ENCODE measurements at regions not wholly inside any gene's neighbourhood (a gene's known extent, or its start where the extent isn't known, plus 50 kb on each side); places are given as distances from the start of the nearest gene placed in this dataset.

DNA sequence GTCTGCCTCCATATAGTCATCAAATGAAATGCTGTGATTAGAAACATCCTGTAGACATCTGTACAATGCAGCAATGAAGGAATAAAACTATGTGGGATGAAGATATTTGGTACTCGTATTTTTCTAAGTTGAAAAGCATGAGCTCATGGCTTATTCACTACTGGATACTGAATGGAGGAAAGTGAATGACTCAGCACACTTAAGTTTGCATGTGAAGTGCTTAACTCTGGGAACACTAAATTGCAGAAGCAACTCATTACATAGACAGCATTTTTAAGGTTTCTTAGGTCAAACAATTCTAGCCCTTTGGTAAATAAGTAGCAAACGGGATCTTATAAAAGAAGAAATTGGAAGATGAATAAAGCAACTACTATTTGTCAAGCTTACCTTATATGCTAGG is 429.0 kb upstream of the MIR17HG start:
- H3K4me3 Mint-ChIP-seq, result no peak overlapping the region
- H3K27ac ChIP-seq (ENCODE audit: insufficient read depth, low read length, poor library complexity, severe bottlenecking), result no peak overlapping the region
- peaks cover 2 to 22% (median 8%) of the 10 kb centered on the region in 7 donors for H3K9me3 Mint-ChIP-seq
- no peak overlapping the region for H3K4me3 ChIP-seq (ENCODE audit: low read depth, low read length)
- no peak overlapping the region for H3K27ac Mint-ChIP-seq
- no peaks in the 10 kb centered on the region for H3K36me3 Mint-ChIP-seq
- H3K27me3 ChIP-seq (ENCODE audit: control insufficient read depth, insufficient read depth, low read length), result no peaks in the 10 kb centered on the region
- no peaks in the 10 kb centered on the region for H3K36me3 ChIP-seq (ENCODE audit: control insufficient read depth, insufficient read depth, low read length)
- no peaks in the 10 kb centered on the region for H3K9me3 ChIP-seq (ENCODE audit: control insufficient read depth in 2 of 2, low read length in 2 of 2)
- no peak for DNase-seq
- no peak for ATAC-seq (ENCODE audit: low read depth in 2 of 2)
- no peaks in the 10 kb centered on the region for H3K4me1 Mint-ChIP-seq
- H3K4me1 ChIP-seq (ENCODE audit: control insufficient read depth, insufficient read depth, low read length, poor library complexity, severe bottlenecking), result no peaks in the 10 kb centered on the region
- H3K27me3 Mint-ChIP-seq, result no peaks in the 10 kb centered on the region

DNA sequence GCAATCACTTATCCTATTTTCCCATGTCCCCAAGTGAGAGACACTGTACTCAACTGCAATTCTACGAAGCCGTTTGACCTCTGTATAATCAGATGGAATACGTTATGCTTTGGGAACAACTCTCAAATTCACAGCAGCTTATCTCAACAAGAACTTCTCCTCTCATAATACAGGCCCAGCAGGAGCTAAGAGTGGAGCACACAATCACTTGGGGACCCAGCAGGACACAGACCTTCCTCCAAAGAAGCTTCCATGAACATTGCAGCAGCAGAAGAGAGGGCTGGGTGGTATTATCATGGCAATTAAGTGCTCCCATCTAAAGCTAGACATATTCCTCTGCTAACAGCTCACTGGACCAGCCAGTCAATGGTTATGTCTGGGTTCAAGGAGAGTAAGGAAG is 428.3 kb upstream of the MIR17HG start:
- no peak overlapping the region for H3K27ac ChIP-seq (ENCODE audit: insufficient read depth, low read length, poor library complexity, severe bottlenecking)
- ATAC-seq (ENCODE audit: low read depth in 2 of 2) (no peak), DNase-seq (no peak)
- no peak overlapping the region for H3K27ac Mint-ChIP-seq
- no peak overlapping the region for H3K4me3 ChIP-seq (ENCODE audit: low read depth, low read length)
- no peaks in the 10 kb centered on the region for H3K9me3 ChIP-seq (ENCODE audit: control insufficient read depth in 2 of 2, low read length in 2 of 2)
- H3K9me3 Mint-ChIP-seq, result peaks cover 2 to 22% (median 8%) of the 10 kb centered on the region in 7 donors
- no peaks in the 10 kb centered on the region for H3K36me3 Mint-ChIP-seq
- H3K4me1 Mint-ChIP-seq, result no peaks in the 10 kb centered on the region
- H3K4me1 ChIP-seq (ENCODE audit: control insufficient read depth, insufficient read depth, low read length, poor library complexity, severe bottlenecking), result no peaks in the 10 kb centered on the region
- H3K27me3 ChIP-seq (ENCODE audit: control insufficient read depth, insufficient read depth, low read length), result no peaks in the 10 kb centered on the region
- H3K36me3 ChIP-seq (ENCODE audit: control insufficient read depth, insufficient read depth, low read length), result no peaks in the 10 kb centered on the region
- H3K4me3 Mint-ChIP-seq, result no peak overlapping the region
- no peaks in the 10 kb centered on the region for H3K27me3 Mint-ChIP-seq

DNA sequence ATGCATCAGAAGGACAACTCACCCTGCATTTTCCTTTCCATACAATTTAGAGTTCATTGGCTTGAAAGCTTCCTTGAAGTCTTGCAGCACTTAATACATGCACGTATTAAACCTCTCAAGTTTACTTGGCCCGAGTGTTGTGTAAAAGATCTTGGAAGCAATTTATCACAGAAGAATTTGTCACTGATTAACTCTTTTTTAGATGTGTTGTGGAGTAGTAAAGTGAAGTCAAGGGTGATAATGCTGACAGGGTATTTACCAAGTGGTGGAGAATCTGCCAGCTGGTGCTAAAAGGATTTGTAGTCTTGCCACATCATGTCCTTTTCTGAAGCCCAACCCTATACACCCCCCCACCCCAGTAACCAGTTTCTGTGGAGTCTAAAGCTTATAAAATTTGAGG is 421.0 kb upstream of the MIR17HG start:
- no peaks in the 10 kb centered on the region for H3K4me1 Mint-ChIP-seq
- ATAC-seq (ENCODE audit: low read depth in 2 of 2) (no peak), DNase-seq (no peak)
- H3K36me3 Mint-ChIP-seq, result no peaks in the 10 kb centered on the region
- H3K4me3 Mint-ChIP-seq, result no peak overlapping the region
- H3K27me3 Mint-ChIP-seq, result no peaks in the 10 kb centered on the region
- Histone ChIP-seq H3K9me3 (ENCODE audit: control insufficient read depth in 2 of 2, low read length in 2 of 2) (no peaks in the 10 kb centered on the region), H3K4me3 (ENCODE audit: low read depth, low read length) (no peak overlapping the region), H3K4me1 (ENCODE audit: control insufficient read depth, insufficient read depth, low read length, poor library complexity, severe bottlenecking) (no peaks in the 10 kb centered on the region), H3K27ac (ENCODE audit: insufficient read depth, low read length, poor library complexity, severe bottlenecking) (no peak overlapping the region), H3K36me3 (ENCODE audit: control insufficient read depth, insufficient read depth, low read length) (no peaks in the 10 kb centered on the region), H3K27me3 (ENCODE audit: control insufficient read depth, insufficient read depth, low read length) (no peaks in the 10 kb centered on the region)
- no peak overlapping the region for H3K27ac Mint-ChIP-seq
- H3K9me3 Mint-ChIP-seq, result peaks cover 2 to 21% (median 8%) of the 10 kb centered on the region in 7 donors

DNA sequence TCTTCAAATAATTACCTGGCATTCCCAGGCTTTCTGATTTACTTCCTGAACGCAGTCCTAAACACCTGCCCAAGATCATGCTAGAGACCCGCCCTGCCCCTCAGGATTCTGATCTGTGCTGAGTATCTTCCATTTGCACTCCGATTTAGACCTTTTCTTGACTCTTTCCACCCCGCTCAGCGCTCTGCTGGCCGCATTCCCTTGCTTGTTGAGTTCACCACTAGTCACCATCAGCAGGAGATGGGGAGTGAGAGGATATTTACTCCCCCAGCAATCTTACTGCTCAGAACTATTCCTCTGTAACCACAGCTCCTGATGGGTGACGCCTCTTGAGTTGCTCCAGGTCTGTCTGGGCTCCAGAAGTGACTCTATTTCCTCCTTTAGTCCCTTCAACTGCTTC is 419.4 kb upstream of the MIR17HG start:
- Mint-ChIP-seq H3K36me3 (no peaks in the 10 kb centered on the region), H3K27ac (no peak overlapping the region), H3K4me3 (no peak overlapping the region), H3K9me3 (peaks cover 2 to 26% (median 8%) of the 10 kb centered on the region in 7 donors), H3K27me3 (no peaks in the 10 kb centered on the region), H3K4me1 (no peaks in the 10 kb centered on the region)
- Histone ChIP-seq H3K4me1 (ENCODE audit: control insufficient read depth, insufficient read depth, low read length, poor library complexity, severe bottlenecking) (no peaks in the 10 kb centered on the region), H3K27ac (ENCODE audit: insufficient read depth, low read length, poor library complexity, severe bottlenecking) (no peak overlapping the region), H3K36me3 (ENCODE audit: control insufficient read depth, insufficient read depth, low read length) (no peaks in the 10 kb centered on the region), H3K27me3 (ENCODE audit: control insufficient read depth, insufficient read depth, low read length) (no peaks in the 10 kb centered on the region), H3K9me3 (ENCODE audit: control insufficient read depth in 2 of 2, low read length in 2 of 2) (no peaks in the 10 kb centered on the region), H3K4me3 (ENCODE audit: low read depth, low read length) (no peak overlapping the region)
- DNase-seq (no peak), ATAC-seq (ENCODE audit: low read depth in 2 of 2) (no peak)

DNA sequence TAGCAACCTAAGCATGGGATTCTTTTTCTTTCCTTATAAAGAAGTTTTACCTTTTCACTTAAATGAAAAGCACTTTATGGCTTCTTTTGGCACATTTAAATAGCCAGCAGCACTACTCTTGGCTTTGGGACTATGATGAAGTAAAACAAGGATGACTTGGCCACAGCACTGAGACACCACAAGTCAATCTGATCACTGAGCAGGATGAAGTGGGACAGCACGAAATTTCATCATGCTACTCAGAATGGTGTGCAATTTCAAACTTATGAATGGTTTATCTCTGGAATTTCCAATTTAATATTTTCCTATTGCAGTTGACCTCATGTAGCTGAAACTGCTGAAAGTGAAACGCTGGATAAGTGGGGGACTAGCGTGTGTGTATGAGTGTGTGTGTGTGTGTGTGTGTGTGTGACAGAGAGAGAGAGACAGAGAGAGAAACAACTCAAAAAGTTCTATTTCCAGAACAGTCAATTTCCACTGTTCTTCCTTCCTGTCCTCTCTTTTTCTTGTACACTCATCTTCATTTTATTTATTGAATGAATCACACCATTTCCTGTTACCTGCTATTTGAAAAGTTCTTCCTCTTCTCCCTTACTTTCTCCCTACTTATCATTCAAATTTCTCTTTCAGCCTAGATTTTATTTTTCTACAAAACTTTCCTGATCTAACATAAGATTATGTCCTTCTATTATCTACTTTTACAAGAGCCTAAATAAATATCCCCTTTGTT is 414.2 kb upstream of the MIR17HG start:
- DNase-seq (no peak), ATAC-seq (ENCODE audit: low read depth in 2 of 2) (no peak)
- H3K27me3 ChIP-seq (ENCODE audit: control insufficient read depth, insufficient read depth, low read length), result no peaks in the 10 kb centered on the region
- no peaks in the 10 kb centered on the region for H3K36me3 ChIP-seq (ENCODE audit: control insufficient read depth, insufficient read depth, low read length)
- no peaks in the 10 kb centered on the region for H3K4me1 Mint-ChIP-seq
- no peak overlapping the region for H3K4me3 ChIP-seq (ENCODE audit: low read depth, low read length)
- H3K27me3 Mint-ChIP-seq, result no peaks in the 10 kb centered on the region
- peaks cover 2 to 34% (median 12%) of the 10 kb centered on the region in 7 donors for H3K9me3 Mint-ChIP-seq
- no peaks in the 10 kb centered on the region for H3K9me3 ChIP-seq (ENCODE audit: control insufficient read depth in 2 of 2, low read length in 2 of 2)
- H3K4me1 ChIP-seq (ENCODE audit: control insufficient read depth, insufficient read depth, low read length, poor library complexity, severe bottlenecking), result no peaks in the 10 kb centered on the region
- no peaks in the 10 kb centered on the region for H3K36me3 Mint-ChIP-seq
- no peak overlapping the region for H3K4me3 Mint-ChIP-seq
- H3K27ac ChIP-seq (ENCODE audit: insufficient read depth, low read length, poor library complexity, severe bottlenecking), result no peak overlapping the region
- H3K27ac Mint-ChIP-seq, result no peak overlapping the region

DNA sequence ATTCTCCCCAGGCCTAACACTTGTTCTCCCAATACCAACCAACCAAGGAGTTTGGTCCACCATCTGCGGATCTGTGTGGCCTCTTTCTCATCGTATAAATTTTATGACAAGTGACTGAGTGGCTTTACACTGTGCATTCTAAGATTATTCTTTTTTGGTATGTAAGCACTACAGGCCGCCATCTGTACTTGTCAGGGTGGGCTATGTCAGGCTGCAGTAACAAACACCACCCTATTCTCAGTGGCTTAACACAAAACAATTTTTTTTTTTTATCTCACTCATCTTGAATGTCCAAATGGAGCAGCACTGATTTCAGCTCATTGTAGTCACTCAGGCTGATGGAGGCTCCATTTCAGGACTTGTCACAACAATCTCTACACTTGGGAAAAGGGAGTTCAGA is 412.7 kb upstream of the MIR17HG start:
- no peak overlapping the region for H3K4me3 ChIP-seq (ENCODE audit: low read depth, low read length)
- Mint-ChIP-seq H3K36me3 (no peaks in the 10 kb centered on the region), H3K27ac (no peak overlapping the region), H3K4me3 (no peak overlapping the region), H3K27me3 (no peaks in the 10 kb centered on the region), H3K4me1 (no peaks in the 10 kb centered on the region), H3K9me3 (peaks cover 0 to 26% (median 8%) of the 10 kb centered on the region in 7 donors)
- H3K4me1 ChIP-seq (ENCODE audit: control insufficient read depth, insufficient read depth, low read length, poor library complexity, severe bottlenecking), result no peaks in the 10 kb centered on the region
- DNase-seq (no peak), ATAC-seq (ENCODE audit: low read depth in 2 of 2) (no peak)
- no peaks in the 10 kb centered on the region for H3K27me3 ChIP-seq (ENCODE audit: control insufficient read depth, insufficient read depth, low read length)
- no peak overlapping the region for H3K27ac ChIP-seq (ENCODE audit: insufficient read depth, low read length, poor library complexity, severe bottlenecking)
- H3K9me3 ChIP-seq (ENCODE audit: control insufficient read depth in 2 of 2, low read length in 2 of 2), result no peaks in the 10 kb centered on the region
- no peaks in the 10 kb centered on the region for H3K36me3 ChIP-seq (ENCODE audit: control insufficient read depth, insufficient read depth, low read length)

DNA sequence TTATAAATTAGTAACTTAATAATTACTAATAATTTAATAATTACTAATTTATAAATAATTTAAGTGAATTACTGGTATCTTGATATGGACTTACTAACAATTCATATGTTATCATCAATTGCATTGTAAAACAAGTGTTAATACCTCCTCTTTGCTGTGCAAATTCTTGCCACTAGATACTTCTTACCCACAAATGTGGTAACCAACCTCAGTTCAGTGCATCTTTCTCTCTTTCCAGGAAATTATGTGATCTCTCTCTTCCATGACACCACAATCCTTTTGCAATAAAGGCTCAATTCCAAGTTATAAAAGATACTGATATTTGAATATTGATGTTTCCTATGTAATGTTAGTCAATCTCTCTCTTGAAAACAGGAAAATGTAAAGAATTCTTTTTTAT is 408.6 kb upstream of the MIR17HG start:
- no peaks in the 10 kb centered on the region for H3K27me3 Mint-ChIP-seq
- no peak overlapping the region for H3K4me3 Mint-ChIP-seq
- Histone ChIP-seq H3K4me3 (ENCODE audit: low read depth, low read length) (no peak overlapping the region), H3K27ac (ENCODE audit: insufficient read depth, low read length, poor library complexity, severe bottlenecking) (no peak overlapping the region), H3K36me3 (ENCODE audit: control insufficient read depth, insufficient read depth, low read length) (no peaks in the 10 kb centered on the region), H3K9me3 (ENCODE audit: control insufficient read depth in 2 of 2, low read length in 2 of 2) (no peaks in the 10 kb centered on the region), H3K4me1 (ENCODE audit: control insufficient read depth, insufficient read depth, low read length, poor library complexity, severe bottlenecking) (no peaks in the 10 kb centered on the region), H3K27me3 (ENCODE audit: control insufficient read depth, insufficient read depth, low read length) (no peaks in the 10 kb centered on the region)
- no peak overlapping the region for H3K27ac Mint-ChIP-seq
- peaks cover 0 to 22% (median 3%) of the 10 kb centered on the region in 7 donors for H3K9me3 Mint-ChIP-seq
- no peak for ATAC-seq (ENCODE audit: low read depth in 2 of 2)
- no peak for DNase-seq
- H3K4me1 Mint-ChIP-seq, result no peaks in the 10 kb centered on the region
- H3K36me3 Mint-ChIP-seq, result no peaks in the 10 kb centered on the region

DNA sequence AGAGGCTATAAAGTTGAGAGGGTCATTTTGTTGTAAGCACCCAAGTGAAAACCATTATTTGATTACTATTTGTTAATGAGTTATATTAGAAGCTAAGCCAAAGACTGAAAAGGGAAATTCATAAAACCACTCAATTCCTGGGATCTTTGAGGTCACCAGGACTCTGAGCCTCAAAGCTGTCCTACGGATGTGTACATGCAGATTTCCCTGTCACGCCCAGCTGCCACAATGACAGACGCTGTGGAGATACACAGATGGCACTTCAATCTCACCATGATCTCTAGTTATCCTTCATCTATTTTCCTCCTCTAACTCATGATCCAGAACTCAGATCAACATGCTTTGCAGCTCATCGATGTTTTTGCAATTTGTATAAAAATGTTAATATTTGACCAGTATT is 403.5 kb upstream of the MIR17HG start:
- no peak overlapping the region for H3K27ac ChIP-seq (ENCODE audit: insufficient read depth, low read length, poor library complexity, severe bottlenecking)
- Mint-ChIP-seq H3K27me3 (no peaks in the 10 kb centered on the region), H3K27ac (no peak overlapping the region), H3K9me3 (peaks cover 0 to 21% (median 5%) of the 10 kb centered on the region in 7 donors), H3K4me3 (no peak overlapping the region), H3K36me3 (no peaks in the 10 kb centered on the region), H3K4me1 (no peaks in the 10 kb centered on the region)
- H3K36me3 ChIP-seq (ENCODE audit: control insufficient read depth, insufficient read depth, low read length), result no peaks in the 10 kb centered on the region
- no peak for DNase-seq
- H3K27me3 ChIP-seq (ENCODE audit: control insufficient read depth, insufficient read depth, low read length), result no peaks in the 10 kb centered on the region
- ATAC-seq (ENCODE audit: low read depth in 2 of 2), result no peak
- peaks cover 2 to 12% of the 10 kb centered on the region in 2 experiments for H3K9me3 ChIP-seq (ENCODE audit: control insufficient read depth in 2 of 2, low read length in 2 of 2)
- H3K4me1 ChIP-seq (ENCODE audit: control insufficient read depth, insufficient read depth, low read length, poor library complexity, severe bottlenecking), result no peaks in the 10 kb centered on the region
- no peak overlapping the region for H3K4me3 ChIP-seq (ENCODE audit: low read depth, low read length)

Data from CD4-positive, CD25-positive, alpha-beta regulatory T cell (primary cell).